Cardiac fibroblast (primary cell): ENCODE measurements at regions not wholly inside any gene's neighbourhood (a gene's known extent, or its start where the extent isn't known, plus 50 kb on each side); places are given as distances from the start of the nearest gene placed in this dataset.

ENCODE experiments used
- DNase-seq, 2 donors: peaks; one replicate each; pipeline versions ENCODE4 v3.0.0 to v3.0.0-alpha.2; 2010; ENCODE audit warnings: low read depth in 2 of 2
- H3K4me3 ChIP-seq, 2 donors: replicated peaks in 1 of 2; 1 replicate in 1 of 2; 2 replicates in 1 of 2; pipeline ENCODE4 v1.5.1; 2011; ENCODE audit warnings: low read depth in 2 of 2, low read length in 2 of 2, mild to moderate bottlenecking in 2 of 2, moderate library complexity in 1 of 2
- TF ChIP-seq, protein P1 (sequence below): IDR thresholded peaks from one replicate; pipeline ENCODE4 v1.5.1; 2011; ENCODE audit warnings: low read depth, mild to moderate bottlenecking, low read length, inconsistent platforms

DNA sequence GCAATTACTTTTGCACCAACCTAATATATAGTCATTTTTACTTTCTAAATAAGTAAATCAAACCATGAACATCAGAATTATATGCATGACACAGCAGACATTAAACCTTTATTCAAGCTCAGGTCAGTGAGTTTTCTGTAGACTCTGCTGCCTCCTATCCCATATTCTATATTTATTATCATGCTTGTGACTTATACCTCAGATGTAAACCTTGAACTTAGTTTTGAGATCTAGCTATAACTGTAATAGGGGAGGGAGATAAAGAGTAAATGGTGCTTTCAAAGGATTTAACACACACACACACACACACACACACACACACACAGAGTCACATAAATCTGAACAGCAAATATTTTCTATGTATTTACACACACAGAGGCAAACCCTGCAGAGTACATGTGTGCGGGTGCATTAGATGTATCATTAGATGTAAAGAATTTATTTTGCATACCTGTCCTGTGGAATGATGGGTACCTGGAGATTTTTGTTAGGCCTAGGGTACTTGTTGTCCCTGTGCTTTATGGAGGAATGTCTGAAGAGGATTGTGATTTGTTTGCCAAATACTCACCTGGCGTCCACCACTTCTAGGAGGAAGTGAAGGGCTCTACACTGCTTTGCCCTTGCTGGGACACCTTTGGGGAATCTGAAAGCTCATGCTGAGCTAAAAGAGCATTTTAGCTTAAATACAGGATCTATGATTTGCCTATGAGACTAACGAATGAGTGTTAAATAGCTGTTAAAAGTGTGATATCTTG lies 521.9 kb downstream of the KLF5 start:
- TF ChIP-seq, protein P1, sequence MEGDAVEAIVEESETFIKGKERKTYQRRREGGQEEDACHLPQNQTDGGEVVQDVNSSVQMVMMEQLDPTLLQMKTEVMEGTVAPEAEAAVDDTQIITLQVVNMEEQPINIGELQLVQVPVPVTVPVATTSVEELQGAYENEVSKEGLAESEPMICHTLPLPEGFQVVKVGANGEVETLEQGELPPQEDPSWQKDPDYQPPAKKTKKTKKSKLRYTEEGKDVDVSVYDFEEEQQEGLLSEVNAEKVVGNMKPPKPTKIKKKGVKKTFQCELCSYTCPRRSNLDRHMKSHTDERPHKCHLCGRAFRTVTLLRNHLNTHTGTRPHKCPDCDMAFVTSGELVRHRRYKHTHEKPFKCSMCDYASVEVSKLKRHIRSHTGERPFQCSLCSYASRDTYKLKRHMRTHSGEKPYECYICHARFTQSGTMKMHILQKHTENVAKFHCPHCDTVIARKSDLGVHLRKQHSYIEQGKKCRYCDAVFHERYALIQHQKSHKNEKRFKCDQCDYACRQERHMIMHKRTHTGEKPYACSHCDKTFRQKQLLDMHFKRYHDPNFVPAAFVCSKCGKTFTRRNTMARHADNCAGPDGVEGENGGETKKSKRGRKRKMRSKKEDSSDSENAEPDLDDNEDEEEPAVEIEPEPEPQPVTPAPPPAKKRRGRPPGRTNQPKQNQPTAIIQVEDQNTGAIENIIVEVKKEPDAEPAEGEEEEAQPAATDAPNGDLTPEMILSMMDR = no peak
- DNase-seq = no peak
- no peak overlapping the region for H3K4me3 ChIP-seq

DNA sequence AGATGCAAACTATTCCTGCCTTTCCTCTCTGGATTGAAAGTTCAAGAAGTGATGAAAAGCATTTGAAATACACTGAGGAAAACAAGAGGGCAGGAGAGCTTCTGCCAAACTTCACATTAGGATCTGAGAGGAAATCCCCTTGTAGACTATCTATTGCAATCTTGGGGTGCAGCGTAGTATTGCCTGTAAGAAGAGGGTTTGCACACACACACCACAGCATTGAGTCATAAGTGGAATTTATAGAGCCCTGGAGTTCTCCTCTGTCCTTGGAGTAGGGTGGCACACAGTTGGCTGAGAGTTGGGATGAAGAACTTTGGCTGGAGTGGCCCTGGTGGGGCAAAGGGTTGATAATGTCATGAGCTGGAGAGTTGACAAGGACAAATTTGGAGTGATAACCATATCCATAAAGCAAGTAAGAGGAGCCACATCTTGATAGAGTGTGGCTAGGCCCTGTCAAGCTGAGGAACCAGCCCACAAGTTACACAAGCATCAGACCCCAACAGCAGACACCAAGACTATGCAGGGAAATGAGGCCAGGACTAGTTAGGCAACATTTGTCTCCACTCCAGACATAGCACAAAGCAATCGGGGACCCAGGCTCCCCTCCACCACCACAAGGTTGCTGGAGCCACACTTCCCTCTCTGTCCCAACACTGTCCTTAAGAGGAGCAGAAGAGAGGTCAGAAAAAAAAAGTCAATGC lies 520.9 kb downstream of the KLF5 start:
- DNase-seq = no peak
- TF ChIP-seq, protein P1 = no peak

DNA sequence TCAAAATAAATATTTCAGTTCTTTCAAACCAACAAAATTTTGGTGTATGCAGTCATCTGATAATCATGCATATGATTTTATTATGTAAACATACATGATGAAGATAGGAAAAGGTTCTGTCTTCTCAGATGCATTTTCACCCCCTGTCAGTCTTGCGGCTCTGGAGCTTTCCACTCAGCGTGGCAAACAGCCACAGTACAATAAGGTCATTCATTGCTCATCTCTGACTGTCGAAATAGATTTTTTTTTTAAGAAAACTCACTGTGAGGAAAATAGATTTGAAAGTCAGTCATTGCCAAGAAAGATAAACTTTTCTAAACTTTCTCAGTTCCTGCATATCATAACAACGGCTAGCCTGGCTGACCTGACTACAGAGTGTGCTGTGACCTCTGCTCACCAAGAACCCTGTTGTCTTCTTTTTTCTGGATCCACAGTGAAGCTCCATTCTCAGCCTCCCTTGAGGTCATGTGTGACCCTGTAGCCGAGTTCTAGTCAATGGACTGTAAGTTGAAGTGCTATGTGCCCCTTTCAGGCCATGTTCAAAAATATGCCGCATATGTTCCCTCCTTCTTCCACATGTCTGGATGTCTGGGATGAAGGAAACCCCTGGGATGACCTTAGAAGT lies 519.6 kb downstream of the KLF5 start:
- no peak overlapping the region for H3K4me3 ChIP-seq
- TF ChIP-seq, protein P1 = no peak
- DNase-seq = peak; percentile 9 to 46

More for the DNA sequence above, 520.9 kb downstream of the KLF5 start:
- no peak overlapping the region for H3K4me3 ChIP-seq

DNA sequence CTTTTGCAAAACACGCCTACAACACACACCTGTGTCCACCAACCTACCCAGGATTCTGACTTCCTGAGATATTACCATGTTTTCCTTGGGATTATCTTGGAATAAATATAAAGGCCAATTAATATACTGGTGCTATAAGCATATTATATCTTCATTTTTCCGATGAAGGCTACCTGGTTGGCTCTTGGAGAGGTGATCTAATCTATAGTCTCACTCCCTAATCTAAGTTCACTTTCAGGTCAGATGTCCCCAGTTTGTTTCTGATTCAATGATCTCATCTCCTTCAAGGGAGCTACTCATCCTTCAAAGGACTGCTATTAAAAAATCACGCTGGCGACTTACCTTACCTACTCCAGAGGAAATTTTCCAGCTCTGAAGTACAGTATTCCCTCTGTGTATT lies 517.5 kb downstream of the KLF5 start:
- DNase-seq = no peak
- TF ChIP-seq, protein P1 = no peak

DNA sequence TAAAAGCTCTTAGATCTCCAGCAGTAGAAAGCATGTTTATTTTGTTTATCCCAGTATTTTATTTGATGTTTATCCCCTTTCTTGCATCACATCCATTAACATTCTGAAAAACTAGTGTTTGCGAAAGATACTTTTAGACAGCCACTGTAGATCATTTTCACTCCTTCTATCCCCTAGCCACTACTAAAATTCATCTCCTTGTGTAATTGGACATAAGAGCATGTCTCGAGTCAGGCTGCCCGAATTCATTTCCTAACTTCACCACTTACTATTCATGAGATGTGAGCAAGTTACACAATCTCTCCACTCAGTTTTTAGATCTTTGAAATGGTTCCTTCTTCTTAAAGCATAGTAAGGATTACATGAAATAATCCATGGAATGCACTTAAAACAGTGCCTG lies 514.0 kb downstream of the KLF5 start:
- H3K4me3 ChIP-seq = no peak overlapping the region
- TF ChIP-seq, protein P1 = no peak
- no peak for DNase-seq

More for the DNA sequence above, 517.5 kb downstream of the KLF5 start:
- H3K4me3 ChIP-seq = no peak overlapping the region

DNA sequence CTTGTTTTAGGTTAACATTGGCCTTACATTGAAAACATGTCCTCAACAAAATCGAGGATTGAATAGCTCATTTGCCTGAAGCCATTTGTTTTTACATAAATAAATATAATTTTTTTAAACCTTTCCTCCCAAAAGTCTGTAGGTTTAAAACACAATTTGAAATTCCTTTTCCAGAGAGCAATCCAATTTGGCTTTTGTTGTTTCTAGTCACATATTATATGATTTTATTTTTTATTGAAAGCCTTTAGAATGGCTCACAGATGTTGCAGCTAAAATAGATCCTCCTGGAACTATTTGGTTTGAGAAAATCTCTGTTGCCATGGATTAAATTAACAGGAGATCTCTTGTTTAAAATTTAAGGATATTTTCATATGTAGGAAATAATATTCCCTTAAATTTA lies 512.6 kb downstream of the KLF5 start:
- H3K4me3 ChIP-seq = no peak overlapping the region
- DNase-seq = no peak
- TF ChIP-seq, protein P1 = no peak
